MM.1S (cell line): ENCODE measurements at regions not wholly inside any gene's neighbourhood (a gene's known extent, or its start where the extent isn't known, plus 50 kb on each side); places are given as distances from the start of the nearest gene placed in this dataset.

Experiments
- DNase-seq: peaks from one replicate; pipeline ENCODE4 v3.0.0-alpha.2; 2015
- H2AFZ ChIP-seq: fragments of 300-600 bp; sonication (generic); 2 replicates; pipeline ENCODE4 v1.6.0; 2016; ENCODE audit warnings: antibody characterized with exemption, low read length
- H3F3A ChIP-seq: fragments of 300-600 bp; sonication (generic); 2 replicates; pipeline ENCODE4 v1.6.1; 2016; ENCODE audit warnings: mild to moderate bottlenecking, antibody characterized with exemption, low read length, moderate library complexity, mixed read lengths; ENCODE audit not compliant: insufficient read depth
- H3K27ac ChIP-seq: fragments of 300-600 bp; sonication (generic); 2 replicates; pipeline ENCODE4 v1.5.1; 2016; ENCODE audit warnings: mild to moderate bottlenecking, low read length
- H3K27me3 ChIP-seq: fragments of 300-600 bp; sonication (generic); replicated peaks from 2 replicates; pipeline ENCODE4 v1.6.0; 2016; ENCODE audit warnings: low read length; ENCODE audit not compliant: insufficient read depth
- H3K36me3 ChIP-seq: fragments of 300-600 bp; sonication (generic); replicated peaks from 2 replicates; pipeline ENCODE4 v1.6.1; 2016; ENCODE audit warnings: mild to moderate bottlenecking, low read length, mixed read lengths; ENCODE audit not compliant: insufficient read depth
- H3K4me1 ChIP-seq: fragments of 300-600 bp; sonication (generic); 2 replicates; pipeline ENCODE4 v1.6.1; 2016; ENCODE audit warnings: low read length, mixed read lengths
- H3K4me2 ChIP-seq: fragments of 300-600 bp; sonication (generic); 2 replicates; pipeline ENCODE4 v1.6.0; 2016; ENCODE audit warnings: low read depth, low read length
- H3K4me3 ChIP-seq: fragments of 300-600 bp; sonication (generic); 2 replicates; pipeline ENCODE4 v1.5.1; 2016; ENCODE audit warnings: low read length, mixed read lengths
- H3K79me2 ChIP-seq: fragments of 300-600 bp; sonication (generic); 2 replicates; pipeline ENCODE4 v1.6.1; 2016; ENCODE audit warnings: mixed run types, low read length, mixed read lengths
- H3K9ac ChIP-seq: fragments of 300-600 bp; sonication (generic); 2 replicates; pipeline ENCODE4 v1.6.1; 2016; ENCODE audit warnings: low read length, mixed read lengths
- H3K9me2 ChIP-seq: fragments of 300-600 bp; sonication (generic); replicated peaks from 2 replicates; pipeline ENCODE4 v1.6.1; 2016; ENCODE audit warnings: mild to moderate bottlenecking, low read length, mixed read lengths; ENCODE audit not compliant: insufficient read depth
- H3K9me3 ChIP-seq: fragments of 300-600 bp; sonication (generic); replicated peaks from 2 replicates; pipeline ENCODE4 v1.6.1; 2016; ENCODE audit warnings: mild to moderate bottlenecking, low read length, mixed read lengths; ENCODE audit not compliant: insufficient read depth
- H4K20me1 ChIP-seq: fragments of 300-600 bp; sonication (generic); 2 replicates; pipeline ENCODE4 v1.6.1; 2016; ENCODE audit warnings: mild to moderate bottlenecking, low read length, moderate library complexity, mixed read lengths; ENCODE audit not compliant: insufficient read depth
- CTCF ChIP-seq: fragments of 300-600 bp; sonication (generic); IDR thresholded peaks from 2 replicates; pipeline ENCODE4 v1.5.1; 2016; ENCODE audit warnings: antibody characterized with exemption, low read length, mixed read lengths
- EZH2 ChIP-seq: fragments of 300-600 bp; sonication (generic); optimal IDR thresholded peaks from 2 replicates; pipeline ENCODE3; 2017; ENCODE audit warnings: low read depth, mild to moderate bottlenecking, antibody characterized with exemption, low read length, mixed read lengths
- EZH2phosphoT487 ChIP-seq: fragments of 300-600 bp; sonication (generic); IDR thresholded peaks from 2 replicates; pipeline ENCODE4 v1.6.1; 2018; ENCODE audit warnings: antibody characterized with exemption, low read length

DNA sequence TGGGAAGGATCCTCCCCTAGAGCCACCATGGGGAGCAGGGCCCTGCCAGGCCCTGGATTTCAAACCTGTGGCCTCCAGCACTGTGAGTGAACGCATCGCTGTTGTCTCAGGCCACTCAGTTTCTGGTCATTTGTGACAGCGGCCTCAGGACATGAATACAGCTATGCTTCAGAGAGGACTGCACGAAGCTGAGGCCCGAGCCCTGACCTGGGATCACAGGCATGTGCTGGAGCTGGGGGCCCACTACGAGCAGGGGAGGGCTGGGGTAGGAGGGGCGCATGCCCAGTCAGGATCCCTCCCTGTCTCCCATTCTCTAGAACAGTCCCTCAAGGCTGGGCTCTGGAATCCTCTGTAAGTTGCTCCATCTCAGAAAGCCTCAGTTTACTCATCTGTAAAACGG lies 242.1 kb downstream of the CTTN start:
- no peak overlapping the region for H3K4me2 ChIP-seq
- no peak overlapping the region for H3K9ac ChIP-seq
- H3K36me3 ChIP-seq: no peaks in the 10 kb centered on the region
- no peak overlapping the region for H3K4me3 ChIP-seq
- no peaks in the 10 kb centered on the region for H3K9me2 ChIP-seq
- H3K9me3 ChIP-seq: no peaks in the 10 kb centered on the region
- H2AFZ ChIP-seq: no peak overlapping the region
- no peaks in the 10 kb centered on the region for H4K20me1 ChIP-seq
- H3F3A ChIP-seq: no peaks in the 10 kb centered on the region
- no peak overlapping the region for H3K27ac ChIP-seq
- peaks cover 94% of the 10 kb centered on the region for H3K27me3 ChIP-seq
- DNase-seq: no peak
- no peaks in the 10 kb centered on the region for H3K4me1 ChIP-seq
- no peaks in the 10 kb centered on the region for H3K79me2 ChIP-seq
- TF ChIP-seq EZH2: no peak
- no peak for TF ChIP-seq EZH2phosphoT487
- no peak for TF ChIP-seq CTCF

DNA sequence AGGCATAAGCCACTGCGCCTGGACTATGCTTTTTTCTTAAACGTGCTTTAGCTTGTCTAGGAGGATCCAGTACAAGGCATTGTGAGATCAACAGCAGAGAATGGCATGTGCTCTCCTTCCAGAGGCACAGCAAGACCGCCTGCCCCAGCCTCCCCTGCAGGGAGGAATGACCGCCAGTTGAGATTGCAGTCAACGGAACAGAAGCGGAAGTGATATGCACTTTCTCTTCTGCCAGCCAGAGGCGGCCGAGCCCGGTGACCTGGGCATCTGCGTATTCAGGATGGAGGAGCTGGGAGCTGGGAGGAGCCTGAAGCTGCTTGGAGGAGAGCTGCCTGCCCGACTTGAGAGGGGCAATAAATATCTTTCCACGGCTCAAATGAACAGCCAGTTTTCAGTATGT lies 243.0 kb downstream of the CTTN start:
- H3K4me2 ChIP-seq: no peak overlapping the region
- H3K27ac ChIP-seq: no peak overlapping the region
- no peaks in the 10 kb centered on the region for H3K9me3 ChIP-seq
- H3K36me3 ChIP-seq: no peaks in the 10 kb centered on the region
- no peak overlapping the region for H3K9ac ChIP-seq
- no peaks in the 10 kb centered on the region for H3F3A ChIP-seq
- no peak overlapping the region for H3K4me3 ChIP-seq
- no peaks in the 10 kb centered on the region for H3K4me1 ChIP-seq
- TF ChIP-seq CTCF (no peak), EZH2phosphoT487 (no peak), EZH2 (no peak)
- peaks cover 94% of the 10 kb centered on the region for H3K27me3 ChIP-seq
- no peak overlapping the region for H2AFZ ChIP-seq
- no peaks in the 10 kb centered on the region for H4K20me1 ChIP-seq
- DNase-seq: no peak
- no peaks in the 10 kb centered on the region for H3K79me2 ChIP-seq
- H3K9me2 ChIP-seq: no peaks in the 10 kb centered on the region

GRCh38 chr11:70642266-70642665 lies 243.9 kb downstream of the CTTN start:
- no peak overlapping the region for H3K27ac ChIP-seq
- H3K9me3 ChIP-seq: no peaks in the 10 kb centered on the region
- no peak overlapping the region for H3K9ac ChIP-seq
- no peak overlapping the region for H2AFZ ChIP-seq
- TF ChIP-seq CTCF: no peak
- no peak for TF ChIP-seq EZH2phosphoT487
- TF ChIP-seq EZH2: no peak
- no peak for DNase-seq
- no peaks in the 10 kb centered on the region for H3F3A ChIP-seq
- H3K79me2 ChIP-seq: no peaks in the 10 kb centered on the region
- peaks cover 90% of the 10 kb centered on the region for H3K27me3 ChIP-seq
- no peaks in the 10 kb centered on the region for H3K9me2 ChIP-seq
- no peaks in the 10 kb centered on the region for H3K4me1 ChIP-seq
- H3K36me3 ChIP-seq: no peaks in the 10 kb centered on the region
- no peak overlapping the region for H3K4me3 ChIP-seq
- H4K20me1 ChIP-seq: no peaks in the 10 kb centered on the region
- no peak overlapping the region for H3K4me2 ChIP-seq
